ENCODE measurements at regions not wholly inside any gene's neighbourhood (a gene's known extent, or its start where the extent isn't known, plus 50 kb on each side); places are given as distances from the start of the nearest gene placed in this dataset.

DNA sequence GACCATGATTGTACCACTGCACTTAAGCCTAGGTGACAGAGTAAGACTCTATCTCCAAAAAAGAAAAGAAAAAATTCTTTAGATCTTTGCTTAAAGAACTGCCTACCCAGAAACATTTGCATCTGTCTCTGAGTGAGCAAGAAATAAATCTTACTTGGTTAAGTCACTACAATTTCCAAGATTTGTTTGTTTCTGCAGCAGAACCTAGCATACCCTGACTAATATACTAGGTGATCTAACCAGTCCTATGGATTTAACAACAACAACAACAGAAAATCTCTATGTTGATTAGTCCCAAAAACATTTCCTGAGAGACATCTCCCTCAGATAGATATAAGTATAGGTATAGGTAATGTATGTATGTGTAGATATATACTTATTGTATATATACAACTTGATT, 549.3 kb upstream of the PSMD7 start:
- TF ChIP-seq POLR2A (IDR thresholded peaks at IDR 0.05; ENCODE audit: low read length) (no peak), GATA1 (IDR thresholded peaks at IDR 0.05; ENCODE audit: low read depth, low read length) (no peak)
